Upper lobe of right lung (tissue), 1 donor: ENCODE measurements at regions not wholly inside any gene's neighbourhood (a gene's known extent, or its start where the extent isn't known, plus 50 kb on each side); places are given as distances from the start of the nearest gene placed in this dataset.

Experiments
- ATAC-seq: fragments of 200-7000 bp; cut with Tn5 transposase; one replicate; pipeline ENCODE4 v1.9.1; 2020; ENCODE audit warnings: mild to moderate bottlenecking, moderate library complexity
- DNase-seq: peaks from one replicate; pipeline ENCODE4 v3.0.0-alpha.2; 2020
- H3K27ac ChIP-seq: fragments of 200-600 bp; one replicate; pipeline ENCODE4 v1.8.0; 2022
- H3K27me3 ChIP-seq: fragments of 200-600 bp; one replicate; pipeline ENCODE4 v1.8.0; 2022; ENCODE audit warnings: mild to moderate bottlenecking
- H3K36me3 ChIP-seq: fragments of 200-600 bp; one replicate; pipeline ENCODE4 v1.8.0; 2022
- H3K4me1 ChIP-seq: fragments of 200-600 bp; one replicate; pipeline ENCODE4 v1.8.0; 2022
- H3K4me3 ChIP-seq: fragments of 200-600 bp; one replicate; pipeline ENCODE4 v1.8.0; 2022; ENCODE audit warnings: mild to moderate bottlenecking
- H3K9me3 ChIP-seq: fragments of 200-600 bp; one replicate; pipeline ENCODE4 v1.8.0; 2022
- intact Hi-C: fragments of 100-400 bp; cut with DNase I; formaldehyde crosslinking; loops from one replicate; pipeline ENCODE4 v1.11.0; 2022
- TF ChIP-seq, protein P1 (sequence below): fragments of 200-600 bp; IDR thresholded peaks from one replicate; pipeline ENCODE4 v1.8.0; 2022; ENCODE audit warnings: antibody characterized with exemption
- donor health status: DM: no; HTN: yes; CAD: no; lungs with severe emphysema.

DNA sequence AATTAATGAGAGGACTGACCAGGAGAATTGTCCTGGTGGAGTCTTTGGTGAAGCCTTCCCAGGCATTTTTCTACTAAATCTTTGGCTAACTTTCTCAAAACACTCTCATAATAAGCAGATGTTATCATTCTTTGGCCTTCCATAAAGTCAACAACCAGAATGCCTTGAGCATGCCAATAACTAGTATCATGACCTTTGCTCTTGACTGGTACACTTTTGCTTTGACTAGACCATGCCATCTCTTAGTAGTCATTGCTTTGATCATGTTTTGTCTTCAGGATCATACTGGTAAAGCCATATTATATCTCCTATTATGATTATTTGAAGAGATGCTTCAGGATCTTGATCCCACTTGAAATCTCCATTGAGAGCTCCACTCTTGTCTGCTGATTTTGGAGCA lies 506.9 kb downstream of the ELAVL2 start:
- Histone ChIP-seq H3K4me3 (no peak overlapping the region), H3K4me1 (no peaks in the 10 kb centered on the region), H3K9me3 (no peaks in the 10 kb centered on the region), H3K27ac (no peak overlapping the region), H3K27me3 (no peaks in the 10 kb centered on the region), H3K36me3 (no peaks in the 10 kb centered on the region)
- ATAC-seq, result no peak
- TF ChIP-seq, protein P1, sequence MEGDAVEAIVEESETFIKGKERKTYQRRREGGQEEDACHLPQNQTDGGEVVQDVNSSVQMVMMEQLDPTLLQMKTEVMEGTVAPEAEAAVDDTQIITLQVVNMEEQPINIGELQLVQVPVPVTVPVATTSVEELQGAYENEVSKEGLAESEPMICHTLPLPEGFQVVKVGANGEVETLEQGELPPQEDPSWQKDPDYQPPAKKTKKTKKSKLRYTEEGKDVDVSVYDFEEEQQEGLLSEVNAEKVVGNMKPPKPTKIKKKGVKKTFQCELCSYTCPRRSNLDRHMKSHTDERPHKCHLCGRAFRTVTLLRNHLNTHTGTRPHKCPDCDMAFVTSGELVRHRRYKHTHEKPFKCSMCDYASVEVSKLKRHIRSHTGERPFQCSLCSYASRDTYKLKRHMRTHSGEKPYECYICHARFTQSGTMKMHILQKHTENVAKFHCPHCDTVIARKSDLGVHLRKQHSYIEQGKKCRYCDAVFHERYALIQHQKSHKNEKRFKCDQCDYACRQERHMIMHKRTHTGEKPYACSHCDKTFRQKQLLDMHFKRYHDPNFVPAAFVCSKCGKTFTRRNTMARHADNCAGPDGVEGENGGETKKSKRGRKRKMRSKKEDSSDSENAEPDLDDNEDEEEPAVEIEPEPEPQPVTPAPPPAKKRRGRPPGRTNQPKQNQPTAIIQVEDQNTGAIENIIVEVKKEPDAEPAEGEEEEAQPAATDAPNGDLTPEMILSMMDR, result no peak
- DNase-seq, result no peak
- intact Hi-C loops, result no loop called here

DNA sequence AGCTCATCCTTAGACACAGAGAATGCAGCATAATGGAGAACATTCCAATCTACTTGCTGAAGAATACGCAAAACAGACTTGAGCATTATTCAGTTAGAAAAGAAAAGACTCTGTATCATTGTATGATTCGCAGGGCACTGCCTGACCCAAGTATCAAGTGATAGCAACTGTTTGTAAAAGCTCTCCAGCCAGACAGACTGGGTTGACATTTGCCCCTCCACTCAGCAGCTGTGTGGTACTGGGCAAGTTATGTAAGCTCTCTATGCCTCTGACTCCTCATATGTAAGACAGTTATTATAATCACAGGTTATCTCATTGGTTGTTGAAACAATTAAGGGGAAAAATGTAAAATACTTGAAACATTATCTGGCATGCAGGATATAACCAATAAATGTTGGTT lies 505.0 kb downstream of the ELAVL2 start:
- Histone ChIP-seq H3K27me3 (no peaks in the 10 kb centered on the region), H3K9me3 (no peaks in the 10 kb centered on the region), H3K36me3 (no peaks in the 10 kb centered on the region), H3K4me3 (no peak overlapping the region), H3K4me1 (no peaks in the 10 kb centered on the region), H3K27ac (no peak overlapping the region)
- TF ChIP-seq, protein P1, result no peak
- intact Hi-C loops, result no loop called here
- ATAC-seq (no peak), DNase-seq (no peak)

DNA sequence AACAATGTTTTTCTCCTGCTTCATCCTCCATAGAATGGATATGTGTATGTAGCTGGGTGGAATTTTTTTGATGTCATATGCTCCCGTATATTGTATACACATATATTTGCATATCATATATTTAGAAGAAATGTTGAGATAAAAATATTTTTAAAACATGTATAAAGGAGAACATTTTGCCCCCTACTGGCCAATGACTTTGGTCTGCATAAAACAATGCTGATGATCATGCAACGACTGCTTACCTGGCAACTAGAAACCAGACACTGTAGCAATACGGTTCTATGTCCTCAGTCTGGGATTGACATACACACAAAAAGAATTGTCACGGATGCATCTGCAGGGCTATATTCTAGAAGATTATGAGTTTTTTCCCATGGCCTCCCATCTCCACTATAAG lies 503.6 kb downstream of the ELAVL2 start:
- H3K4me1 ChIP-seq, result no peaks in the 10 kb centered on the region
- H3K36me3 ChIP-seq, result no peaks in the 10 kb centered on the region
- DNase-seq (no peak), ATAC-seq (no peak)
- intact Hi-C loops, result no loop called here
- no peaks in the 10 kb centered on the region for H3K9me3 ChIP-seq
- H3K27ac ChIP-seq, result no peak overlapping the region
- H3K4me3 ChIP-seq, result no peak overlapping the region
- TF ChIP-seq, protein P1, result no peak
- H3K27me3 ChIP-seq, result no peaks in the 10 kb centered on the region

DNA sequence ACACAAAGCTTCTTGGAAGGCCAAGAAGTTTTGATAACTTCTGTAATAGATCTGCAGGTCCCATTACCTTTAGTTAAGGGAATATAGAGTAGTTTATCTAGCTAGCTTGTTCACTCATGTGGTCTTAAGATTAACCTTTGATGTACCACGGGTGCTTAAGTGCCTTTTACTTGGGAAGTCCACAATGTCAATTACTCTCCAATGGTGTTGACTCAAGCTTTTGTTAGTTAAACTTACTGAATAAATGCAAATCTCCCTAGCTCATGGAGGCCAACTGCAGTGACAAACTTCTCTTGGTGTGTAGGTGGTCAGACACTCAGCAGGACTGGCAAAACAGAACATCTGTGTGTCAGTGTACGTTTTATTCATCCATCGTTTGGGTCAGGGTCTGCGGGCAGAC lies 501.5 kb downstream of the ELAVL2 start:
- no peaks in the 10 kb centered on the region for H3K27me3 ChIP-seq
- no peak for ATAC-seq
- no peak for DNase-seq

DNA sequence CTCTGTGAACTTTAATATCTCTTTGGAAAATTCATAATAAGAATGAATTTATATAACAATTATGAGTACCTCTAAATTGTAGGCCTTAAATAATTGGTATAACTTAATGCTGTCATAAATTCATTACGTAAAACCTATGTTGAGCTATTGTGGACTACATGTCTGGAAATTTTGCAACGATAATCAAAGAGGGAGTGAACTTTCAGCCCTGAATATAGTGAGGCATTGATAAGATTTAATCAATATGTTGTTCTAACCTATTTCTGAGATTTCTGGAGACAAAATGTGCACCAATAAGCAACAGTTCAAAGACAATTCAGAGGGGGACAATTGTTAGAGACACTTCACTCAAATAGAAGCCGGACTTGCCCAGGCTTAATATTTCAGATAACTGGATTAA lies 499.4 kb downstream of the ELAVL2 start:
- intact Hi-C loops, result no loop called here
- DNase-seq, result no peak
- no peak for ATAC-seq
- Histone ChIP-seq H3K27ac (no peak overlapping the region), H3K27me3 (no peaks in the 10 kb centered on the region), H3K9me3 (no peaks in the 10 kb centered on the region), H3K4me3 (no peak overlapping the region), H3K4me1 (no peaks in the 10 kb centered on the region), H3K36me3 (no peaks in the 10 kb centered on the region)
- TF ChIP-seq, protein P1, result no peak

More for the DNA sequence above, 501.5 kb downstream of the ELAVL2 start:
- Histone ChIP-seq H3K36me3 (no peaks in the 10 kb centered on the region), H3K4me1 (no peaks in the 10 kb centered on the region), H3K4me3 (no peak overlapping the region), H3K9me3 (no peaks in the 10 kb centered on the region), H3K27ac (no peak overlapping the region)
- intact Hi-C loops, result no loop called here
- TF ChIP-seq, protein P1, result no peak

DNA sequence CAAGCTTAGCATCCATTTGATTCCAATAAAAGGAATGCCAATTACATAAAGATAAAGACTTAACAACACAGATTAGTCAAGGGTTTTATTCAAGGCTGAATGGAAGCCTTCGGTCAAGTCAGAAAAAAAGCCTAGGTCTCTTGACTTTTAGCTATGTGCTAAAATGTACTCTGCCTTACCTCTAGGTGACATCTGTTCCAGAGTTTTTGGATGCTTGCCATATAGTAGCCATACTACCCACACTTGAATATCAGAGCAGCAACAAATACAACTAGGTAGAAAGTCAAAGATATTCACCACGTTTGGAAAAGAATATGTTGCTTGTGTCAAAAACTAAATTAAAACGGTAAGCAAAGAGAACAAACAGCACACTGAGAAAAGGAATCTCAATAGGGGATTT lies 484.7 kb downstream of the ELAVL2 start:
- H3K4me1 ChIP-seq, result no peaks in the 10 kb centered on the region
- intact Hi-C loops, result no loop called here
- H3K27ac ChIP-seq, result no peak overlapping the region
- TF ChIP-seq, protein P1, result no peak
- H3K9me3 ChIP-seq, result no peaks in the 10 kb centered on the region
- H3K27me3 ChIP-seq, result no peaks in the 10 kb centered on the region
- no peak for DNase-seq
- ATAC-seq, result no peak
- H3K36me3 ChIP-seq, result no peaks in the 10 kb centered on the region
- no peak overlapping the region for H3K4me3 ChIP-seq
